ENCODE measurements at regions not wholly inside any gene's neighbourhood (a gene's known extent, or its start where the extent isn't known, plus 50 kb on each side); places are given as distances from the start of the nearest gene placed in this dataset.

- Histone ChIP-seq H3K4me1 (ENCODE audit: insufficient read depth, low read length, poor library complexity, severe bottlenecking) (no peaks in the 10 kb centered on the region), H3K9me3 (ENCODE audit: low read depth, low read length, poor library complexity, severe bottlenecking) (no peaks in the 10 kb centered on the region), H3K27ac (ENCODE audit: low read depth, low read length, poor library complexity, severe bottlenecking) (no peak overlapping the region), H3K4me3 (ENCODE audit: low read depth, low read length, poor library complexity, severe bottlenecking) (no peak overlapping the region), H3K27me3 (replicated peaks; ENCODE audit: insufficient read depth, low read depth, low read length, poor library complexity) (no peaks in the 10 kb centered on the region), H3K36me3 (ENCODE audit: insufficient read depth, low read length, poor library complexity, severe bottlenecking) (no peaks in the 10 kb centered on the region)
- POLR2A ChIA-PET (ENCODE audit: low non-redundant PET) = no interaction called here
- TF ChIP-seq CTCF (conservative IDR thresholded peaks at IDR 0.05; ENCODE audit: low read depth, low read length) = no peak
- no TSS peak for BruUV-seq (replicated peaks)
- DNase-seq (ENCODE audit: low spot score) = no peak
- CTCF ChIA-PET = no interaction called here
- intact Hi-C loops (cut with micrococcal nuclease; ENCODE audit: unreplicated experiment) = loop anchor here (10.0 kb wide), 1 partner anchor 62 kb away; no protein-coding TSS in a partner anchor
Observed at GRCh38 chr15:95972812-95973211, 357.7 kb upstream of the NR2F2 start.

- no peak for DNase-seq (ENCODE audit: low spot score)
- H3K27ac ChIP-seq (ENCODE audit: low read depth, low read length, poor library complexity, severe bottlenecking) = no peak overlapping the region
- CTCF ChIA-PET = no interaction called here
- H3K36me3 ChIP-seq (ENCODE audit: insufficient read depth, low read length, poor library complexity, severe bottlenecking) = no peaks in the 10 kb centered on the region
- no peaks in the 10 kb centered on the region for H3K27me3 ChIP-seq (replicated peaks; ENCODE audit: insufficient read depth, low read depth, low read length, poor library complexity)
- TF ChIP-seq EZH2 (IDR thresholded peaks at IDR 0.05; ENCODE audit: borderline replicate concordance, low read depth, low read length, poor library complexity, severe bottlenecking) = no peak
- no peak for TF ChIP-seq CTCF (conservative IDR thresholded peaks at IDR 0.05; ENCODE audit: low read depth, low read length)
- no peak overlapping the region for H3K4me3 ChIP-seq (ENCODE audit: low read depth, low read length, poor library complexity, severe bottlenecking)
- no TSS peak for BruUV-seq (replicated peaks)
- H3K4me1 ChIP-seq (ENCODE audit: insufficient read depth, low read length, poor library complexity, severe bottlenecking) = no peaks in the 10 kb centered on the region
- POLR2A ChIA-PET (ENCODE audit: low non-redundant PET) = no interaction called here
- intact Hi-C loops (cut with micrococcal nuclease; ENCODE audit: unreplicated experiment) = loop anchor here (10.0 kb wide), 1 partner anchor 61 kb away; no protein-coding TSS in a partner anchor
- H3K9me3 ChIP-seq (ENCODE audit: low read depth, low read length, poor library complexity, severe bottlenecking) = no peaks in the 10 kb centered on the region
Observed at GRCh38 chr15:95973566-95974256, 356.8 kb upstream of the NR2F2 start.

GRCh38 chr15:95975212-95975611 lies 355.3 kb upstream of the NR2F2 start:
- ChIA-PET POLR2A (ENCODE audit: low non-redundant PET) (no interaction called here), CTCF (no interaction called here)
- Histone ChIP-seq H3K27me3 (replicated peaks; ENCODE audit: insufficient read depth, low read depth, low read length, poor library complexity) (no peaks in the 10 kb centered on the region), H3K36me3 (ENCODE audit: insufficient read depth, low read length, poor library complexity, severe bottlenecking) (no peaks in the 10 kb centered on the region), H3K27ac (ENCODE audit: low read depth, low read length, poor library complexity, severe bottlenecking) (no peak overlapping the region), H3K9me3 (ENCODE audit: low read depth, low read length, poor library complexity, severe bottlenecking) (no peaks in the 10 kb centered on the region), H3K4me3 (ENCODE audit: low read depth, low read length, poor library complexity, severe bottlenecking) (no peak overlapping the region), H3K4me1 (ENCODE audit: insufficient read depth, low read length, poor library complexity, severe bottlenecking) (no peaks in the 10 kb centered on the region)
- intact Hi-C loops (cut with micrococcal nuclease; ENCODE audit: unreplicated experiment) = loop anchor here (10.0 kb wide), 1 partner anchor 60 kb away; no protein-coding TSS in a partner anchor
- no peak for DNase-seq (ENCODE audit: low spot score)
- BruUV-seq (replicated peaks) = no TSS peak
- TF ChIP-seq EZH2 (IDR thresholded peaks at IDR 0.05; ENCODE audit: borderline replicate concordance, low read depth, low read length, poor library complexity, severe bottlenecking) (no peak), CTCF (conservative IDR thresholded peaks at IDR 0.05; ENCODE audit: low read depth, low read length) (no peak)
